ENCODE measurements at regions not wholly inside any gene's neighbourhood (a gene's known extent, or its start where the extent isn't known, plus 50 kb on each side); places are given as distances from the start of the nearest gene placed in this dataset.

DNA sequence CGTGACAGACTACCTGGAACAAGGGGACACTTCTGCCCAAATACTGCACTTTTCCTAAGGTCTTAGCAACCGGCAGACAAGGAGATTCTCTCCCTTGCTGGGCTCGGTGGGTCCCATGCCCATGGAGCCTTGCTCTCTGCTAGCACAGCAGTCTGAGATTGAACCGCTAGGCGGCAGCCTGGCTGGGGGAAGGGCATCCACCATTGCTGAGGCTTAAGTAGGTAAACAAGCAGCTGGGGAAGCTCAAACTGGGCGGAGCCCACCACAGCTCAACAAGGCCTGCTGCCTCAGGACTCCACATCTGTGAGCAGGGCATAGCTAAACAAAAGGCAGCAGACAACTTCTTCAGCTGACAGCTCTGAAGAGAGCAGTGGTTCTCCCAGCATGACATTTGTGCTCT lies 87.8 kb upstream of the ASCC3 start:
- H2BK5ac ChIP-seq (ENCODE audit: low read depth, low read length, poor library complexity): no peak overlapping the region
- H3K36me3 ChIP-seq (ENCODE audit: control insufficient read depth in 1 of 2, insufficient read depth in 2 of 2, low read length in 2 of 2): no peaks in the 10 kb centered on the region
- H3K4me2 ChIP-seq (ENCODE audit: low read length): no peak overlapping the region

DNA sequence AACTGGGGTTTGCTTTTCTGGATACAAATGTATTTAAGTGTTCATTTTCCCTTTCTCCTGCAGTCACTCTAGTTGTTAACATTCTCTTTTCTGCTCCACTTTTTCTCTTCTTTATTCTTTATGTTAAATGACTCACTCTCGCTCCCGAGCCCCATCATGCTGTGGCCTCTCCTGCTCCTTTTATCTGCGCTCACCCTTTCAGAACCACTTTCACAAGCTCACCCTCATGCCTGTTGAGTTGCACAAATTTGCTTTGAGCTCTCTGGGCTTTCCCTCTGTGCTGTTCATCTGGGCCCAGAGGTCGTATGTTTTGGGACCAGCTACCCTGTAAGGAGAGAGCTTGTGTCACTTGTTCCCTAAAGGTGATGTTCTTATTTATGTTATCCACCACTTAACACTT lies 98.1 kb upstream of the ASCC3 start:
- H3K79me2 ChIP-seq (ENCODE audit: control insufficient read depth, insufficient read depth, low read length, poor library complexity): no peaks in the 10 kb centered on the region
- H3K9me3 ChIP-seq (ENCODE audit: insufficient read depth, low read depth, low read length): no peaks in the 10 kb centered on the region
- no CpG with 5 or more reads among the region's 4 CpGs for WGBS (ENCODE audit: extremely low coverage, insufficient coverage, insufficient read length)

More for the DNA sequence above, 87.8 kb upstream of the ASCC3 start:
- peaks cover 2% of the 10 kb centered on the region for H3K9me3 ChIP-seq (ENCODE audit: insufficient read depth, low read depth, low read length)
- H2AK5ac ChIP-seq (ENCODE audit: low read length): no peak overlapping the region
- no peak overlapping the region for H3K4me3 ChIP-seq (ENCODE audit: low read depth, low read length)
- H3K4ac ChIP-seq (ENCODE audit: low read depth, low read length): no peak overlapping the region
- no peaks in the 10 kb centered on the region for H3K4me1 ChIP-seq (ENCODE audit: control insufficient read depth in 1 of 2, insufficient read depth in 2 of 2, low read length in 2 of 2)
- no peaks in the 10 kb centered on the region for H3K79me1 ChIP-seq (ENCODE audit: low read length)
- no peak overlapping the region for H3K18ac ChIP-seq (ENCODE audit: low read length)
- H4K91ac ChIP-seq (ENCODE audit: low read depth, low read length): no peak overlapping the region
- H3K23ac ChIP-seq (ENCODE audit: low read length): no peak overlapping the region
- no peak overlapping the region for H2BK12ac ChIP-seq (ENCODE audit: low read length)
- no peak overlapping the region for H4K12ac ChIP-seq (ENCODE audit: low read depth, low read length)
- H3K9ac ChIP-seq (ENCODE audit: low read length): no peak overlapping the region
- H3K14ac ChIP-seq (ENCODE audit: low read length): no peak overlapping the region
- WGBS (ENCODE audit: extremely low coverage, insufficient coverage, insufficient read length): no CpG with 5 or more reads among the region's 6 CpGs
- no peak for DNase-seq
- H4K8ac ChIP-seq (ENCODE audit: low read depth, low read length): no peak overlapping the region
- no peaks in the 10 kb centered on the region for H3K79me2 ChIP-seq (ENCODE audit: control insufficient read depth, insufficient read depth, low read length, poor library complexity)
- H2AFZ ChIP-seq (ENCODE audit: insufficient read depth, low read length, poor library complexity): no peak overlapping the region
- no peak overlapping the region for H3K27ac ChIP-seq (ENCODE audit: low read depth, low read length)
- no peaks in the 10 kb centered on the region for H3K27me3 ChIP-seq (ENCODE audit: insufficient read depth, low read length)
- H2BK120ac ChIP-seq (ENCODE audit: insufficient read depth, low read length, poor library complexity): no peak overlapping the region

DNA sequence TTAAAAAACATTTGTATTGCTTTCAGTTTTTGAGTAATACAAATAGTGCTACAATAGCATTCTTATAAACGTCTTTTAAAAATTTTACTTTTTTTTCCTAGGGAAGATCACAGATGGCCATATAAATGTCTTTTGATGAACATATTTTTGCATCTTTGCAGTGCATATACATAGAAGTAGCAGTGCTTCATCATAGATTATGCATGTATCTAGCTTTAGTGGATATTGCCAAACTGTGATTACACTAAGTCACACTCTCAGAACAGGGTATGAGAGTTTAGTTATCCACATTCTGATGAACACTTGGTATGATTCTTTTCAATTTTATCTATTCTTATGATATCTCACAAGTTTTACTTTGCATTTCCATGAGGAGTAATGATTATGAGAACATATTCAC lies 99.8 kb upstream of the ASCC3 start:
- Histone ChIP-seq H3K14ac (ENCODE audit: low read length) (no peak overlapping the region), H3K9me3 (ENCODE audit: insufficient read depth, low read depth, low read length) (no peaks in the 10 kb centered on the region), H3K4me2 (ENCODE audit: low read length) (no peak overlapping the region), H3K9ac (ENCODE audit: low read length) (no peak overlapping the region), H3K18ac (ENCODE audit: low read length) (no peak overlapping the region), H3K4ac (ENCODE audit: low read depth, low read length) (no peak overlapping the region), H4K8ac (ENCODE audit: low read depth, low read length) (no peak overlapping the region), H4K12ac (ENCODE audit: low read depth, low read length) (no peak overlapping the region), H2BK12ac (ENCODE audit: low read length) (no peak overlapping the region), H3K79me2 (ENCODE audit: control insufficient read depth, insufficient read depth, low read length, poor library complexity) (no peaks in the 10 kb centered on the region), H3K79me1 (ENCODE audit: low read length) (no peaks in the 10 kb centered on the region), H3K27ac (ENCODE audit: low read depth, low read length) (no peak overlapping the region), H3K36me3 (ENCODE audit: control insufficient read depth in 1 of 2, insufficient read depth in 2 of 2, low read length in 2 of 2) (no peaks in the 10 kb centered on the region), H2BK5ac (ENCODE audit: low read depth, low read length, poor library complexity) (no peak overlapping the region), H3K27me3 (ENCODE audit: insufficient read depth, low read length) (no peaks in the 10 kb centered on the region), H2AK5ac (ENCODE audit: low read length) (no peak overlapping the region), H3K4me3 (ENCODE audit: low read depth, low read length) (no peak overlapping the region), H2AFZ (ENCODE audit: insufficient read depth, low read length, poor library complexity) (no peak overlapping the region), H3K4me1 (ENCODE audit: control insufficient read depth in 1 of 2, insufficient read depth in 2 of 2, low read length in 2 of 2) (no peaks in the 10 kb centered on the region), H4K91ac (ENCODE audit: low read depth, low read length) (no peak overlapping the region), H2BK120ac (ENCODE audit: insufficient read depth, low read length, poor library complexity) (no peak overlapping the region), H3K23ac (ENCODE audit: low read length) (no peak overlapping the region)
- WGBS (ENCODE audit: extremely low coverage, insufficient coverage, insufficient read length): no CpG with 5 or more reads among the region's 1 CpG
- no peak for DNase-seq

More for the DNA sequence above, 98.1 kb upstream of the ASCC3 start:
- H3K18ac ChIP-seq (ENCODE audit: low read length): no peak overlapping the region
- H3K9ac ChIP-seq (ENCODE audit: low read length): no peak overlapping the region
- H3K4me1 ChIP-seq (ENCODE audit: control insufficient read depth in 1 of 2, insufficient read depth in 2 of 2, low read length in 2 of 2): no peaks in the 10 kb centered on the region
- no peak overlapping the region for H3K23ac ChIP-seq (ENCODE audit: low read length)
- H3K14ac ChIP-seq (ENCODE audit: low read length): no peak overlapping the region
- no peak overlapping the region for H3K4ac ChIP-seq (ENCODE audit: low read depth, low read length)
- no peak overlapping the region for H2AFZ ChIP-seq (ENCODE audit: insufficient read depth, low read length, poor library complexity)
- H3K27me3 ChIP-seq (ENCODE audit: insufficient read depth, low read length): no peaks in the 10 kb centered on the region
- H3K79me1 ChIP-seq (ENCODE audit: low read length): no peaks in the 10 kb centered on the region
- no peak overlapping the region for H2BK120ac ChIP-seq (ENCODE audit: insufficient read depth, low read length, poor library complexity)
- H3K4me2 ChIP-seq (ENCODE audit: low read length): no peak overlapping the region
- H4K12ac ChIP-seq (ENCODE audit: low read depth, low read length): no peak overlapping the region
- H3K27ac ChIP-seq (ENCODE audit: low read depth, low read length): no peak overlapping the region
- no peak overlapping the region for H2BK12ac ChIP-seq (ENCODE audit: low read length)
- no peak overlapping the region for H2BK5ac ChIP-seq (ENCODE audit: low read depth, low read length, poor library complexity)
- no peak overlapping the region for H2AK5ac ChIP-seq (ENCODE audit: low read length)
- H3K4me3 ChIP-seq (ENCODE audit: low read depth, low read length): no peak overlapping the region
- no peaks in the 10 kb centered on the region for H3K36me3 ChIP-seq (ENCODE audit: control insufficient read depth in 1 of 2, insufficient read depth in 2 of 2, low read length in 2 of 2)
- no peak overlapping the region for H4K8ac ChIP-seq (ENCODE audit: low read depth, low read length)
- DNase-seq: no peak
- H4K91ac ChIP-seq (ENCODE audit: low read depth, low read length): no peak overlapping the region

DNA sequence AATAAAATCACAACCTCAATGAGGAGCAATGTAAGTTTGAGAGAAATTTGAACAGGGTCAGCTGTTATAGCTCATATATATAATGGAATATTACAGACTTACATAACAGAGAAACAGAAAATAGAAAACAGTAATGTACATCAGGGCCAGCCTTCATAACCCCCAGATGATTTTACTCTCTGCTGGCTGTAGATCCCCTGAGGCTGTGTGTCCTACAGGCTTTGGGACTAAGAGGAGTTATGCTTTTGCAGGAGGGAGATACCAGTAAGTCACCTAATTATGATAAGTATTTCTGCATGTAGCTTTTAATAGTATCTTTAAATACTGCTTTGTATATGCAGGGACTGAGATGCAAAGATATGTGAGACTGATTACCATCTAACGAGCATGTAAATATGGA lies 105.8 kb upstream of the ASCC3 start:
- Histone ChIP-seq H4K8ac (ENCODE audit: low read depth, low read length) (no peak overlapping the region), H2BK120ac (ENCODE audit: insufficient read depth, low read length, poor library complexity) (no peak overlapping the region), H3K9me3 (ENCODE audit: insufficient read depth, low read depth, low read length) (no peaks in the 10 kb centered on the region), H3K27ac (ENCODE audit: low read depth, low read length) (no peak overlapping the region), H2BK12ac (ENCODE audit: low read length) (no peak overlapping the region), H4K91ac (ENCODE audit: low read depth, low read length) (no peak overlapping the region), H3K14ac (ENCODE audit: low read length) (no peak overlapping the region), H3K4me1 (ENCODE audit: control insufficient read depth in 1 of 2, insufficient read depth in 2 of 2, low read length in 2 of 2) (no peaks in the 10 kb centered on the region), H4K12ac (ENCODE audit: low read depth, low read length) (no peak overlapping the region), H2AFZ (ENCODE audit: insufficient read depth, low read length, poor library complexity) (no peak overlapping the region), H2AK5ac (ENCODE audit: low read length) (no peak overlapping the region), H3K9ac (ENCODE audit: low read length) (no peak overlapping the region), H3K18ac (ENCODE audit: low read length) (no peak overlapping the region), H3K4me2 (ENCODE audit: low read length) (no peak overlapping the region), H3K4me3 (ENCODE audit: low read depth, low read length) (no peak overlapping the region), H3K79me1 (ENCODE audit: low read length) (no peaks in the 10 kb centered on the region), H3K4ac (ENCODE audit: low read depth, low read length) (no peak overlapping the region), H3K27me3 (ENCODE audit: insufficient read depth, low read length) (no peaks in the 10 kb centered on the region), H2BK5ac (ENCODE audit: low read depth, low read length, poor library complexity) (no peak overlapping the region), H3K23ac (ENCODE audit: low read length) (no peak overlapping the region), H3K36me3 (ENCODE audit: control insufficient read depth in 1 of 2, insufficient read depth in 2 of 2, low read length in 2 of 2) (no peaks in the 10 kb centered on the region), H3K79me2 (ENCODE audit: control insufficient read depth, insufficient read depth, low read length, poor library complexity) (no peaks in the 10 kb centered on the region)
- WGBS (ENCODE audit: extremely low coverage, insufficient coverage, insufficient read length): no CpG with 5 or more reads among the region's 1 CpG
- peak; percentile 76 for DNase-seq

Data from trophoblast cell (in vitro differentiated cells and primary cell).